Hematopoietic multipotent progenitor cell treated with erythropoietin and hydrocortisone succinate and interleukin-3 and kit ligand, for 8 days (in vitro differentiated cells): ENCODE measurements at regions not wholly inside any gene's neighbourhood (a gene's known extent, or its start where the extent isn't known, plus 50 kb on each side); places are given as distances from the start of the nearest gene placed in this dataset.
"Not testable (repeated sequence)": the region's sequence is repeated elsewhere in the genome, so short reads cannot be mapped to it uniquely, and the experiment has no call there.

Source experiments
- DNase-seq: peaks from one replicate; pipeline ENCODE4 v3.0.0-alpha.2; 2015

- DNase-seq = no peak
These were observed 251.6 kb downstream of the KLF5 start for GRCh38 chr13:73310366-73310765.

- no peak for DNase-seq
These were observed 248.7 kb downstream of the KLF5 start for GRCh38 chr13:73307481-73307880.

- no peak for DNase-seq
These were observed 247.9 kb downstream of the KLF5 start for GRCh38 chr13:73306688-73307087.

GRCh38 chr13:73304442-73304841, 245.6 kb downstream of the KLF5 start:
- no peak for DNase-seq

- DNase-seq = no peak
These were observed 245.0 kb downstream of the KLF5 start for GRCh38 chr13:73303851-73304250.

- DNase-seq = not testable (repeated sequence)
These were observed 242.8 kb downstream of the KLF5 start for GRCh38 chr13:73301622-73302021.

- no peak for DNase-seq
These were observed 242.1 kb downstream of the KLF5 start for GRCh38 chr13:73300718-73301425.

GRCh38 chr13:73299787-73300186, 241.0 kb downstream of the KLF5 start:
- DNase-seq = no peak

- DNase-seq = no peak
These were observed 235.2 kb downstream of the KLF5 start for GRCh38 chr13:73293913-73294523.

- no peak for DNase-seq
These were observed 233.3 kb downstream of the KLF5 start for GRCh38 chr13:73292127-73292526.

- no peak for DNase-seq
These were observed 232.0 kb downstream of the KLF5 start for GRCh38 chr13:73290844-73291243.

- DNase-seq = no peak
These were observed 229.8 kb downstream of the KLF5 start for GRCh38 chr13:73288596-73288995.

- DNase-seq = no peak
These were observed 229.0 kb downstream of the KLF5 start for GRCh38 chr13:73287831-73288230.

- no peak for DNase-seq
These were observed 228.3 kb downstream of the KLF5 start for GRCh38 chr13:73286942-73287620.

- no peak for DNase-seq
These were observed 227.4 kb downstream of the KLF5 start for GRCh38 chr13:73286177-73286576.

GRCh38 chr13:73284081-73284874, 225.5 kb downstream of the KLF5 start:
- no peak for DNase-seq

- DNase-seq = no peak
These were observed 224.8 kb downstream of the KLF5 start for GRCh38 chr13:73283636-73284035.

GRCh38 chr13:73281746-73282145, 222.9 kb downstream of the KLF5 start:
- no peak for DNase-seq

GRCh38 chr13:73278186-73278585, 219.4 kb downstream of the KLF5 start:
- no peak for DNase-seq

- no peak for DNase-seq
These were observed 216.4 kb downstream of the KLF5 start for GRCh38 chr13:73275163-73275562.

GRCh38 chr13:73274147-73274546, 215.3 kb downstream of the KLF5 start:
- DNase-seq = no peak

- no peak for DNase-seq
These were observed 214.9 kb downstream of the KLF5 start for GRCh38 chr13:73273745-73274144.

- no peak for DNase-seq
These were observed 214.5 kb downstream of the KLF5 start for GRCh38 chr13:73273276-73273675.
